ENCODE measurements at regions not wholly inside any gene's neighbourhood (a gene's known extent, or its start where the extent isn't known, plus 50 kb on each side); places are given as distances from the start of the nearest gene placed in this dataset.

DNA sequence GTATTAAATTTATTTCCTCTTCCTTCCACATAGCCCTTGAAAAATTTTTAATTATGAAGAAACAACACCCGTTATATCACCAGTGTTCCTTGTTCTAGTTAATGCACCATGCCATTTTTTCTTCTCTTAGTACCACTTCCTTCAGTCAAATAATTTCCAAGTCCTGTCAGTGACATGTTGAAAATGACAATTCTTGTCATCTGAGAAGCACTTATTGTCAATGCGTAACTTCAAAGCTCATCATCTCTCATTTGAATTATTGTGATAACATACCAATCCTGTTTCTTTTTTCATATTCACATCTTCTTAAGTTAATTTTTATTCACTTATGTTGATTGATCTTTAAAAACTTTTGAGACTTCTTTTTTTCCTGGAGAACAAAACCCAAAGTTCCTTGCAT lies 320.4 kb downstream of the ASXL3 start:
- no peak overlapping the region for H3K4me3 ChIP-seq (ENCODE audit: low read depth, low read length)
- no peak for DNase-seq (ENCODE audit: low read depth)
- TF ChIP-seq, protein P1, sequence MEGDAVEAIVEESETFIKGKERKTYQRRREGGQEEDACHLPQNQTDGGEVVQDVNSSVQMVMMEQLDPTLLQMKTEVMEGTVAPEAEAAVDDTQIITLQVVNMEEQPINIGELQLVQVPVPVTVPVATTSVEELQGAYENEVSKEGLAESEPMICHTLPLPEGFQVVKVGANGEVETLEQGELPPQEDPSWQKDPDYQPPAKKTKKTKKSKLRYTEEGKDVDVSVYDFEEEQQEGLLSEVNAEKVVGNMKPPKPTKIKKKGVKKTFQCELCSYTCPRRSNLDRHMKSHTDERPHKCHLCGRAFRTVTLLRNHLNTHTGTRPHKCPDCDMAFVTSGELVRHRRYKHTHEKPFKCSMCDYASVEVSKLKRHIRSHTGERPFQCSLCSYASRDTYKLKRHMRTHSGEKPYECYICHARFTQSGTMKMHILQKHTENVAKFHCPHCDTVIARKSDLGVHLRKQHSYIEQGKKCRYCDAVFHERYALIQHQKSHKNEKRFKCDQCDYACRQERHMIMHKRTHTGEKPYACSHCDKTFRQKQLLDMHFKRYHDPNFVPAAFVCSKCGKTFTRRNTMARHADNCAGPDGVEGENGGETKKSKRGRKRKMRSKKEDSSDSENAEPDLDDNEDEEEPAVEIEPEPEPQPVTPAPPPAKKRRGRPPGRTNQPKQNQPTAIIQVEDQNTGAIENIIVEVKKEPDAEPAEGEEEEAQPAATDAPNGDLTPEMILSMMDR (IDR thresholded peaks at IDR 0.05; ENCODE audit: insufficient read depth, low read length): no peak

DNA sequence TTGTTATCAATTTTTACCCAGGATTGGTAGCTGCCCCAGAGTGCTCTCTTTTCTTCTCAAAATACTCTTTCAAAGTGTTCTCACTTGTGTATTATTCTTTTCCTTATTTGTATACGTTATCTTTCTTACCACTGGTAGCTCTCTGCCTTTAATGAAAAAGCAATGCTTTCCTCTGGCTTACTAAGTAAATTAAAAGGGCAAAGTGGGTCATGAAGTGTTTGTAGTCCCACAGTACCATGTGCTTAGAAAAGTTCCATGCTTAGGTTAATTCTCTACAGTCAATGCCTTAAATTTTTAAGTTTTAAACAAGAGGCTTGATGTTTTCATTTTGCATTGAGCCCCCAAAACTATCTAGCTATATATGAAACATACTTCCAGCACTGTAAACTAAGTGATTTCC lies 300.2 kb downstream of the ASXL3 start:
- DNase-seq (ENCODE audit: low read depth): no peak
- TF ChIP-seq, protein P1 (IDR thresholded peaks at IDR 0.05; ENCODE audit: insufficient read depth, low read length): no peak
- no peak overlapping the region for H3K4me3 ChIP-seq (ENCODE audit: low read depth, low read length)

DNA sequence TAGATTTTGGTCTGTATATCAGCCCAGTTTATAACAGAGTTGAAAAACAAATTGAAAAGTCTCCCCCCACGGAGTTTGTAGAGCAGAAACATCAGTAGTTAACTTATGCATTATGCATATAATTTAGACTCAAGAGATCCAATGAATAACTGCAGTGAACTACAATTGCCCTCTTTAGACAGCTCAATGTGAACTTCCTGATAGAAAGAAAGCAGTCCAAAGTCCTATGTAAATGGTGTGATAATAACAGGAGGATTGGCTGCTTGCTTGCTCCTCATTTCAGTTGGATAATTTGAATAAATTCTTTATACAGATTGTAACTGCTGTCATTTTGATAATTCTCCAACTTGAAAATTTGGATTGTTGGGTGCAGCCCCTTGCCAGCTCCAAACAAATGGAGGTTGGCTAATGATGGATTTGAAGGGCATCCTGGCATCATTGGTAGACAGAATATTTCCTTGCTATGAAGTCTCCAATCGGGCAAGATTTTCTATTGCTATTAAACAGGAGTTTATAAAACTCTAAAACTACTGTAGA lies 297.1 kb downstream of the ASXL3 start:
- DNase-seq (ENCODE audit: low read depth): no peak
- TF ChIP-seq, protein P1 (IDR thresholded peaks at IDR 0.05; ENCODE audit: insufficient read depth, low read length): no peak
- no peak overlapping the region for H3K4me3 ChIP-seq (ENCODE audit: low read depth, low read length)

DNA sequence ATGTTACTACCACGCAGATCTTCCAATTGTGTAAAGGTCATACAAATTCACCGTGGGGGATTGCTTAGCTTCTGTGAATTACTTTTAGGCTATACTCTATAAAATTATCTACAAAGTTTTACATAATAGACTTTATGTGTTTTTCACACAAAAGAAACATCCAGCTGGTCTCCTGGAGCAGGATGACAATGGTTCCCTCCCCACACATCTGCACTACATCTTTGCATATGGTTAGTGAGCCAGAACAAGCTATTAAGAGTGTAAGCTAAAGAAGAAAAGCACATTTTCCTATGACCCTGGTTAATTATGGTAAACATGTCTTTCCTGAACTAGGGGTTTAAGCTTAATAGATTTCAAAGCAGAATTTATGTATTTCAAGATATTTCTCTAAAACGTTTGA lies 295.1 kb downstream of the ASXL3 start:
- DNase-seq (ENCODE audit: low read depth): no peak
- TF ChIP-seq, protein P1 (IDR thresholded peaks at IDR 0.05; ENCODE audit: insufficient read depth, low read length): no peak
- no peak overlapping the region for H3K4me3 ChIP-seq (ENCODE audit: low read depth, low read length)

DNA sequence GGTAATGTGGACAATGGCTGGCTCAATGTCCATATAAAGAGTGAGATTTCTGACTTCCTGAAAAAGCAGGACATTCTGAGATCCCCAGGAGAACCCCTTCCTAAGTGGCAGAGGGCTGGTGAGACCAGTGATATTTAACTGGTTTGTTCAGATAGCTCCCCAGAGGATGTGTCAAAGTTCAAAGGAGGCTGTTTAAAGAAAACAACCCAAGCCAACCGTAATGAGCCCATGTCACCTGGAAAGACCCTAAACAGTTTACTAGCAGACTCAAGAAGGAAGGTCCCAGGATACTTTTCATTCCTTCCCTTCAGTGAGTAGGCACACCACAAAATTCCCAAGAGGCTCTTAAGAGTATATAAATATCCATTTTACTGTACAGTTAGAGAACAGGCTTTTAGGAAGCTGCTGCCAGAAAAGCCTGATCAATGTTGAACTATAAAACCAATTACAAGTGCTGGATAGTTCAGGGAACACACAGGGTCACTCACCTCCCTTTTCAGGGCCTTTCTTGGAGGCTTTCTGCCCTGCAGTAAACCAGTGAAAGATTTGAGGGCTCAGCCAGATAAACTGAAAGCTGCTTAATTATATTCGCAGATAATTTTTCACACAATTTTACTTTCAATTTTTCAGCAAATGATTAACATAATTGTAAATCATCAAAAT lies 293.5 kb downstream of the ASXL3 start:
- TF ChIP-seq, protein P1 (IDR thresholded peaks at IDR 0.05; ENCODE audit: insufficient read depth, low read length): no peak
- DNase-seq (ENCODE audit: low read depth): no peak
- H3K4me3 ChIP-seq (ENCODE audit: low read depth, low read length): no peak overlapping the region

DNA sequence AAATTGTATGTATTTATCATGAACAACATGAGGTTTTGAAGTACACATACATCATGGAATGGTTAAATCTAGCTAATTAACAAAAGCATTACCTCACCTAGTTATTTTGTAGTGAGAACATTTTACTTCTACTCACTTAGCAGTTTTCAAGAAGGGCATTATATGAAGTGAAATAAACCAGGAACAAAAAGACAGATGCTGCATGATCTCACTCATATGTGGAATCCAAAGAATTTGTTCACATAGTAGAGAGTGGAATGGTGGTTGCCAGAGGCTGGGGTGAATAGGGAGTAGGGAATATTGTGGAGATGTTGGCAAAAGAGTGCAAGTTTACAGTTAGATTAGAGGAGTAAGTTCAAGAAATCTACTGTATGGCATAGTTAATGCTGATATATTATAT lies 292.0 kb downstream of the ASXL3 start:
- DNase-seq (ENCODE audit: low read depth): peak; percentile 30
- TF ChIP-seq, protein P1 (IDR thresholded peaks at IDR 0.05; ENCODE audit: insufficient read depth, low read length): no peak
- H3K4me3 ChIP-seq (ENCODE audit: low read depth, low read length): no peak overlapping the region

DNA sequence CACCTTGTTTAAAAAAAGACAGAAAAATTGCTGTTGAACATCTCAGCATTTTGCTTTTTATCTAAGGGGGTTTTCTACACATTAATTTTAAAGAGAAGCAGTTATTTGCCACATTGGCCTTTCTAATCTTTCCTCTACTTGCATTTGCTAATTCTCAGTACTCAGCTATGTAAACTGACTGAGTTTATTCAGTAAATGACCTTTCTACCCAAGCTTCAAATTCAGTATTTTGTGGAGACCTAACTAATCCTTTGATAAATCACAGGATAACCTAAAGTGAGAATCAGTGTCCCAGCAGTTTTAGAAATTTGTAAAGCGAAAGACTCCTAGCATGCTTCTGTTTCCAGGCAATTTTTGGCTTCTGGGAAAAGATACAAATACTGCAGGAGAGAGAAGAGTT lies 288.4 kb downstream of the ASXL3 start:
- DNase-seq (ENCODE audit: low read depth): no peak
- TF ChIP-seq, protein P1 (IDR thresholded peaks at IDR 0.05; ENCODE audit: insufficient read depth, low read length): no peak
- H3K4me3 ChIP-seq (ENCODE audit: low read depth, low read length): no peak overlapping the region
